ENCODE measurements at regions not wholly inside any gene's neighbourhood (a gene's known extent, or its start where the extent isn't known, plus 50 kb on each side); places are given as distances from the start of the nearest gene placed in this dataset.

GRCh38 chr12:46049665-46050064 is 59.3 kb upstream of the SCAF11 start:
- TF ChIP-seq RAD21 (conservative IDR thresholded peaks at IDR 0.05) (no peak), SMC3 (conservative IDR thresholded peaks at IDR 0.05; ENCODE audit: poor library complexity) (no peak), MXI1 (conservative IDR thresholded peaks at IDR 0.05; ENCODE audit: poor library complexity, severe bottlenecking) (no peak), EZH2 (IDR thresholded peaks at IDR 0.05; ENCODE audit: borderline replicate concordance, insufficient read depth, low read length, poor library complexity, severe bottlenecking) (no peak), CTCF (IDR thresholded peaks at IDR 0.05; ENCODE audit: poor library complexity, severe bottlenecking) (no peak), EP300 (conservative IDR thresholded peaks at IDR 0.05; ENCODE audit: poor library complexity, severe bottlenecking) (no peak), POLR2AphosphoS5 (IDR thresholded peaks at IDR 0.05) (no peak), REST (IDR thresholded peaks at IDR 0.05; ENCODE audit: borderline replicate concordance) (no peak), TAF1 (IDR thresholded peaks at IDR 0.05; ENCODE audit: low read depth) (no peak)
- Histone ChIP-seq H3K9me3 (ENCODE audit: low read length) (peaks cover 13% of the 10 kb centered on the region), H4K20me1 (ENCODE audit: insufficient read depth) (no peaks in the 10 kb centered on the region)

GRCh38 chr12:46046436-46046835 is 56.1 kb upstream of the SCAF11 start:
- Histone ChIP-seq H4K20me1 (ENCODE audit: insufficient read depth) (no peaks in the 10 kb centered on the region), H3K9me3 (ENCODE audit: low read length) (peaks cover 13% of the 10 kb centered on the region), H3K9ac (ENCODE audit: low read length) (no peak overlapping the region), H3K27ac (ENCODE audit: low read length) (no peak overlapping the region), H3K4me3 (ENCODE audit: low read length) (no peak overlapping the region), H3K27me3 (ENCODE audit: insufficient read depth, low read depth, low read length) (no peaks in the 10 kb centered on the region), H3K9me2 (ENCODE audit: insufficient read depth, low read length) (no peaks in the 10 kb centered on the region), H3K4me2 (ENCODE audit: low read length) (no peak overlapping the region), H2AFZ (ENCODE audit: low read depth, low read length) (no peak overlapping the region), H3K79me2 (replicated peaks; ENCODE audit: insufficient read depth, low read length) (no peaks in the 10 kb centered on the region), H3K36me3 (ENCODE audit: insufficient read depth, low read length) (no peaks in the 10 kb centered on the region), H3F3A (ENCODE audit: insufficient read depth, low read length, poor library complexity, severe bottlenecking) (no peaks in the 10 kb centered on the region)
- no peak for TF ChIP-seq CTCF (IDR thresholded peaks at IDR 0.05; ENCODE audit: poor library complexity, severe bottlenecking)
- TF ChIP-seq EP300 (conservative IDR thresholded peaks at IDR 0.05; ENCODE audit: poor library complexity, severe bottlenecking) = no peak
- no peak for TF ChIP-seq MXI1 (conservative IDR thresholded peaks at IDR 0.05; ENCODE audit: poor library complexity, severe bottlenecking)
- TF ChIP-seq POLR2AphosphoS5 (IDR thresholded peaks at IDR 0.05) = no peak
- TF ChIP-seq TAF1 (IDR thresholded peaks at IDR 0.05; ENCODE audit: low read depth) = no peak
- TF ChIP-seq REST (IDR thresholded peaks at IDR 0.05; ENCODE audit: borderline replicate concordance) = no peak

More at GRCh38 chr12:46049665-46050064, 59.3 kb upstream of the SCAF11 start:
- H3K9me2 ChIP-seq (ENCODE audit: insufficient read depth, low read length) = no peaks in the 10 kb centered on the region
- H3K36me3 ChIP-seq (ENCODE audit: insufficient read depth, low read length) = no peaks in the 10 kb centered on the region
- H3F3A ChIP-seq (ENCODE audit: insufficient read depth, low read length, poor library complexity, severe bottlenecking) = no peaks in the 10 kb centered on the region
- H3K27ac ChIP-seq (ENCODE audit: low read length) = no peak overlapping the region
- no peaks in the 10 kb centered on the region for H3K79me2 ChIP-seq (replicated peaks; ENCODE audit: insufficient read depth, low read length)
- H2AFZ ChIP-seq (ENCODE audit: low read depth, low read length) = no peak overlapping the region
- no peak overlapping the region for H3K4me2 ChIP-seq (ENCODE audit: low read length)
- H3K27me3 ChIP-seq (ENCODE audit: insufficient read depth, low read depth, low read length) = no peaks in the 10 kb centered on the region
- H3K4me3 ChIP-seq (ENCODE audit: low read length) = no peak overlapping the region
- no peak overlapping the region for H3K9ac ChIP-seq (ENCODE audit: low read length)
